Activated CD8-positive, alpha-beta T cell treated with anti-CD3 and anti-CD28 coated beads for 36 hours (primary cell): ENCODE measurements at regions not wholly inside any gene's neighbourhood (a gene's known extent, or its start where the extent isn't known, plus 50 kb on each side); places are given as distances from the start of the nearest gene placed in this dataset.

Experiments
- ATAC-seq: fragments of 200-7000 bp; cut with Tn5 transposase; one replicate; pipeline ENCODE4 v1.10.0; 2021; ENCODE audit warnings: mild to moderate bottlenecking, moderate library complexity
- CTCF ChIA-PET: fragments of 350-600 bp; sonication (Branson Sonifier 250); formaldehyde crosslinking; loops from one replicate; lab custom pipeline; 2021; ENCODE audit warnings: antibody characterized with exemption; lab: Charles Lee
- POLR2A ChIA-PET: fragments of 350-600 bp; sonication (Branson Sonifier 250); formaldehyde crosslinking; loops from one replicate; lab custom pipeline; 2021; ENCODE audit warnings: antibody characterized with exemption; lab: Charles Lee
- DNase-seq: peaks from one replicate; pipeline ENCODE4 v3.0.0-alpha.2; 2020
- H3K27ac Mint-ChIP-seq: one replicate; pipeline ENCODE4 v1.8.0; 2021; ENCODE audit warnings: mild to moderate bottlenecking, mixed read lengths
- H3K27me3 Mint-ChIP-seq: one replicate; pipeline ENCODE4 v1.8.0; 2021; ENCODE audit warnings: mixed read lengths
- H3K36me3 Mint-ChIP-seq: one replicate; pipeline ENCODE4 v1.8.0; 2021; ENCODE audit warnings: low read depth, mixed read lengths
- H3K4me1 Mint-ChIP-seq: one replicate; pipeline ENCODE4 v1.8.0; 2021; ENCODE audit warnings: low read depth, mixed read lengths
- H3K4me3 Mint-ChIP-seq: one replicate; pipeline ENCODE4 v1.8.0; 2021; ENCODE audit warnings: mild to moderate bottlenecking, moderate library complexity, mixed read lengths
- H3K9me3 Mint-ChIP-seq: one replicate; pipeline ENCODE4 v1.8.0; 2021; ENCODE audit warnings: mixed read lengths
- CTCF ChIP-seq: fragments of 200-600 bp; IDR thresholded peaks from one replicate; pipeline ENCODE4 v1.8.0; 2022; ENCODE audit warnings: antibody characterized with exemption, mild to moderate bottlenecking
- intact Hi-C: fragments of 100-400 bp; cut with micrococcal nuclease; formaldehyde crosslinking; loops from one replicate; pipeline ENCODE4 v1.10.0; 2022

- CTCF ChIA-PET, result no interaction called here
- POLR2A ChIA-PET, result no interaction called here
- intact Hi-C loops, result no loop called here
- ATAC-seq (no peak), DNase-seq (no peak)
- no peak for TF ChIP-seq CTCF
- Mint-ChIP-seq H3K4me1 (no peaks in the 10 kb centered on the region), H3K4me3 (no peak overlapping the region), H3K27ac (no peak overlapping the region), H3K27me3 (no peaks in the 10 kb centered on the region), H3K9me3 (peaks cover 1% of the 10 kb centered on the region), H3K36me3 (no peaks in the 10 kb centered on the region)
Measured at GRCh38 chr4:187613089-187613839, 382.3 kb upstream of the ZFP42 start.

- ATAC-seq, result no peak
- intact Hi-C loops, result no loop called here
- ChIA-PET CTCF (no interaction called here), POLR2A (no interaction called here)
- Mint-ChIP-seq H3K36me3 (no peaks in the 10 kb centered on the region), H3K4me1 (no peaks in the 10 kb centered on the region), H3K9me3 (peaks cover 3% of the 10 kb centered on the region), H3K27ac (no peak overlapping the region), H3K4me3 (no peak overlapping the region), H3K27me3 (no peaks in the 10 kb centered on the region)
- no peak for TF ChIP-seq CTCF
- no peak for DNase-seq
Measured at GRCh38 chr4:187615972-187616371, 379.6 kb upstream of the ZFP42 start.

GRCh38 chr4:187617113-187617512 lies 378.5 kb upstream of the ZFP42 start:
- H3K9me3 Mint-ChIP-seq, result peaks cover 2% of the 10 kb centered on the region
- no peak for DNase-seq
- no peak overlapping the region for H3K4me3 Mint-ChIP-seq
- intact Hi-C loops, result no loop called here
- no peaks in the 10 kb centered on the region for H3K36me3 Mint-ChIP-seq
- H3K27ac Mint-ChIP-seq, result no peak overlapping the region
- TF ChIP-seq CTCF, result no peak
- ChIA-PET POLR2A (no interaction called here), CTCF (no interaction called here)
- no peak for ATAC-seq
- no peaks in the 10 kb centered on the region for H3K27me3 Mint-ChIP-seq
- no peaks in the 10 kb centered on the region for H3K4me1 Mint-ChIP-seq

GRCh38 chr4:187618701-187619281 lies 376.8 kb upstream of the ZFP42 start:
- no peak for TF ChIP-seq CTCF
- Mint-ChIP-seq H3K9me3 (peaks cover 6% of the 10 kb centered on the region), H3K27ac (no peak overlapping the region), H3K4me3 (no peak overlapping the region), H3K4me1 (no peaks in the 10 kb centered on the region), H3K27me3 (no peaks in the 10 kb centered on the region), H3K36me3 (no peaks in the 10 kb centered on the region)
- POLR2A ChIA-PET, result no interaction called here
- CTCF ChIA-PET, result interaction anchor here (0.5 kb wide), 1 partner anchor 22 kb away, joined by 3 read pairs; no protein-coding TSS in a partner anchor
- intact Hi-C loops, result no loop called here
- ATAC-seq (no peak), DNase-seq (no peak)

- H3K27ac Mint-ChIP-seq, result no peak overlapping the region
- H3K4me3 Mint-ChIP-seq, result no peak overlapping the region
- intact Hi-C loops, result no loop called here
- no peaks in the 10 kb centered on the region for H3K27me3 Mint-ChIP-seq
- no peaks in the 10 kb centered on the region for H3K36me3 Mint-ChIP-seq
- no peak for ATAC-seq
- TF ChIP-seq CTCF, result no peak
- no peaks in the 10 kb centered on the region for H3K4me1 Mint-ChIP-seq
- H3K9me3 Mint-ChIP-seq, result peaks cover 6% of the 10 kb centered on the region
- ChIA-PET POLR2A (no interaction called here), CTCF (no interaction called here)
- no peak for DNase-seq
Measured at GRCh38 chr4:187619319-187619718, 376.3 kb upstream of the ZFP42 start.
